ENCODE measurements at regions not wholly inside any gene's neighbourhood (a gene's known extent, or its start where the extent isn't known, plus 50 kb on each side); places are given as distances from the start of the nearest gene placed in this dataset.

- TF ChIP-seq CTCF (IDR thresholded peaks at IDR 0.05) (no peak), ZFX (IDR thresholded peaks at IDR 0.05; ENCODE audit: borderline replicate concordance) (no peak)
Measured at GRCh38 chr2:217286833-217287232, 427.0 kb upstream of the TNP1 start.
